HepG2 (cell line): ENCODE measurements at regions not wholly inside any gene's neighbourhood (a gene's known extent, or its start where the extent isn't known, plus 50 kb on each side); places are given as distances from the start of the nearest gene placed in this dataset.

Experiments used
- ATAC-seq: fragments of 200-7000 bp; cut with Tn5 transposase; 3 replicates; pipeline ENCODE4 v1.9.1; 2020; ENCODE audit warnings: mild to moderate bottlenecking, moderate library complexity
- BruUV-seq: library from RNA; stranded (reverse); fragments of 400-500 nt; replicated peaks from 2 replicates; lab custom pipeline; 2021; lab: Mats Ljungman, UMichigan
- CTCF ChIA-PET: fragments of 300-600 bp; formaldehyde crosslinking; extraction: SDS; loops from one replicate; lab custom pipeline; 2021; ENCODE audit warnings: low total read pairs, inconsistent platforms, low intra/inter-chr PET ratio; lab: Yijun Ruan, JAX
- POLR2A ChIA-PET: fragments of 350-600 bp; sonication (Branson Sonifier 250); formaldehyde crosslinking; loops from one replicate; lab custom pipeline; 2020; ENCODE audit warnings: antibody characterized with exemption, inconsistent platforms; lab: Yijun Ruan, JAX
- DNase-seq: peaks from one replicate; pipeline ENCODE4 v3.0.0-alpha.2; 2015; ENCODE audit warnings: low spot score
- FAIRE-seq: peaks from 3 replicates; lab custom pipeline; 2011; peaks lifted over from hg19 to GRCh38; lab: Jason Lieb, UNC
- H2AFZ ChIP-seq: one replicate; pipeline ENCODE4 v1.6.1; 2011; ENCODE audit warnings: low read length, inconsistent platforms
- H3K27ac ChIP-seq: fragments of 300-600 bp; 3 replicates; pipeline ENCODE4 v1.8.0; 2011; ENCODE audit warnings: mixed run types, mild to moderate bottlenecking, mixed read lengths, low read length, inconsistent platforms; ENCODE audit not compliant: insufficient read depth; ENCODE audit errors: extremely low read length
- H3K27me3 ChIP-seq, 2 experiments: fragments of 200-600 bp in 1 of 2; 2 replicates in 1 of 2; 3 replicates in 1 of 2; pipeline versions ENCODE4 v1.6.0 to v1.8.0; 2011; ENCODE audit warnings: low read length in 2 of 2, mild to moderate bottlenecking in 2 of 2, moderate library complexity in 2 of 2, inconsistent platforms in 1 of 2; ENCODE audit not compliant: insufficient read depth in 2 of 2, control insufficient read depth in 1 of 2
- H3K36me3 ChIP-seq, 2 experiments: fragments of 200-600 bp in 1 of 2; replicated peaks in 1 of 2; 2 replicates in 1 of 2; 3 replicates in 1 of 2; pipeline versions ENCODE4 v1.5.1 to v1.8.0; 2011; ENCODE audit warnings: low read length in 2 of 2, inconsistent platforms in 1 of 2; ENCODE audit not compliant: insufficient read depth in 2 of 2, control insufficient read depth in 1 of 2
- H3K4me1 ChIP-seq: 2 replicates; pipeline ENCODE4 v1.5.1; 2012; ENCODE audit warnings: low read length, inconsistent platforms; ENCODE audit not compliant: insufficient read depth
- H3K4me2 ChIP-seq: 2 replicates; pipeline ENCODE4 v1.6.0; 2011; ENCODE audit warnings: low read depth, low read length, inconsistent platforms
- H3K4me3 ChIP-seq, 3 experiments: fragments of 200-600 bp in 1 of 3; sonication (generic), shearing (Covaris generic) in 1 of 3; replicated peaks in 1 of 3; 2 replicates each; pipeline ENCODE4 v1.5.1; 2011 to 2016; ENCODE audit warnings: low read length in 3 of 3, inconsistent platforms in 2 of 3, low read depth in 2 of 3, mild to moderate bottlenecking in 2 of 3, control low read depth in 1 of 3, mixed read lengths in 1 of 3; ENCODE audit not compliant: insufficient read depth in 1 of 3
- H3K79me2 ChIP-seq: one replicate; pipeline ENCODE4 v1.6.1; 2011; ENCODE audit warnings: low read length, inconsistent platforms; ENCODE audit not compliant: insufficient read depth
- H3K9ac ChIP-seq: 2 replicates; pipeline ENCODE4 v1.6.0; 2011; ENCODE audit warnings: mild to moderate bottlenecking, low read depth, low read length, inconsistent platforms; ENCODE audit not compliant: insufficient read depth
- H3K9me3 ChIP-seq: 2 replicates; pipeline ENCODE4 v1.5.1; 2012; ENCODE audit warnings: mild to moderate bottlenecking, low read length
- H4K20me1 ChIP-seq: 2 replicates; pipeline ENCODE4 v1.6.0; 2011; ENCODE audit warnings: inconsistent platforms, mild to moderate bottlenecking, low read length, moderate library complexity; ENCODE audit not compliant: insufficient read depth
- BCLAF1 ChIP-seq: fragments of 450-650 bp; IDR thresholded peaks from 2 replicates; pipeline ENCODE4 v1.6.1; 2017; ENCODE audit warnings: mild to moderate bottlenecking
- NFIC ChIP-seq: IDR thresholded peaks from 2 replicates; pipeline ENCODE4 v1.6.1; 2012; ENCODE audit warnings: mild to moderate bottlenecking, low read length, inconsistent platforms
- NFYB ChIP-seq: sonication (generic); formaldehyde crosslinking; IDR thresholded peaks from 2 replicates; pipeline ENCODE4 v1.4.0; 2020; ENCODE audit warnings: missing genetic modification reagents
- RFX1 ChIP-seq: fragments of 450-650 bp; IDR thresholded peaks from 2 replicates; pipeline ENCODE4 v1.6.1; 2017
- ZBTB7B ChIP-seq: sonication (generic); formaldehyde crosslinking; IDR thresholded peaks from 2 replicates; pipeline ENCODE4 v1.4.0; 2020; ENCODE audit warnings: missing genetic modification reagents
- ZFP82 ChIP-seq: sonication (generic); formaldehyde crosslinking; IDR thresholded peaks from 2 replicates; pipeline ENCODE4 v1.5.1; 2020; ENCODE audit warnings: mild to moderate bottlenecking, missing genetic modification reagents, borderline replicate concordance
- ZNF280D ChIP-seq: sonication (generic); formaldehyde crosslinking; IDR thresholded peaks from 2 replicates; pipeline ENCODE4 v1.5.1; 2020; ENCODE audit warnings: mild to moderate bottlenecking, missing genetic modification reagents
- ZNF7 ChIP-seq: IDR thresholded peaks from 2 replicates; pipeline ENCODE4 v1.6.1; 2016; ENCODE audit warnings: missing biosample characterization, missing genetic modification reagents
- ZNF724P ChIP-seq: sonication (generic); formaldehyde crosslinking; IDR thresholded peaks from 2 replicates; pipeline ENCODE4 v1.8.0; 2022; ENCODE audit warnings: missing genetic modification reagents, borderline replicate concordance
- WGBS: methylation state at CpG from one replicate; pipeline ENCODE4 v1.1.6; 2017; ENCODE audit warnings: low lambda C conversion rate; 5-methylcytosine and 5-hydroxymethylcytosine counted together
- in situ Hi-C: cut with HindIII; loops from 2 replicates; pipeline ENCODE4 v1.10.0; 2017; ENCODE audit warnings: low pct_unique_long_range_greater_than_20kb; ENCODE audit not compliant: extremely low pct_ligation_motif_present
- intact Hi-C: fragments of 100-400 bp; cut with micrococcal nuclease; formaldehyde crosslinking; loops from one replicate; pipeline ENCODE4 v1.10.0; 2022; ENCODE audit not compliant: unreplicated experiment

DNA sequence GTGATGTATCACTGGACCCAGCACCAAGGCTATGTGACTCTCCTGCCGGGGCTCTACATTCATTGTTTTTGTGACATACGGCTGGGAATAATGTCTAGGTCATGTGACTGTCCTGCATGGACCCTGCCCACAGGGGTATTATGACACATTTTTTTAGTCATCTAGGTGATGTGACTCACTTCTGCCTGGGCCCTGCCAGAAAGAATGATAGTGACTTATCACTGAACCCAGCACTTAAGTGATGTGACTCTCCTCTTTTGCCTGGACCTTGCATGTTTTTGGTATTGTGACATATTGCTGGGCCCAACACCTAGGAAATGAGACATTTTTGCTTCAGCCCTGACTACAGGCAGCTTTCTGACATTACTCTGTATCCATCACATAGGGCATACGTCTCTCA, 51.1 kb upstream of the ZNF107 start:
- POLR2A ChIA-PET: no interaction called here
- no TSS peak for BruUV-seq
- H3K27ac ChIP-seq: no peak overlapping the region
- no peaks in the 10 kb centered on the region for H3K79me2 ChIP-seq
- H3K9ac ChIP-seq: no peak overlapping the region
- no peaks in the 10 kb centered on the region for H4K20me1 ChIP-seq
- no peak for DNase-seq
- FAIRE-seq: no peak
- no peaks in the 10 kb centered on the region; the same call in 1 of the 2 replicates for H3K9me3 ChIP-seq
- no peak overlapping the region for H2AFZ ChIP-seq
- no peak overlapping the region for H3K4me2 ChIP-seq
- H3K27me3 ChIP-seq: no peaks in the 10 kb centered on the region
- ATAC-seq: no peak
- intact Hi-C loops: loop anchor here (5.0 kb wide), 2 partner anchors 433 to 1598 kb away; no protein-coding TSS in a partner anchor
- in situ Hi-C loops: loop anchor here (25.0 kb wide), 1 partner anchor 428 kb away; no protein-coding TSS in a partner anchor
- CTCF ChIA-PET: no interaction called here
- no peak overlapping the region for H3K4me3 ChIP-seq
- 4% methylated on average over 3 of the region's 3 CpGs for WGBS
- TF ChIP-seq NFYB (CRISPR knock-in tag) (no peak), BCLAF1 (no peak), ZNF7 (CRISPR knock-in tag) (no peak), NFIC (no peak), ZNF280D (CRISPR knock-in tag) (no peak), ZFP82 (CRISPR knock-in tag) (no peak), ZNF724P (CRISPR knock-in tag) (no peak), RFX1 (no peak), ZBTB7B (no peak)
- H3K4me1 ChIP-seq: no peaks in the 10 kb centered on the region
- H3K36me3 ChIP-seq: no peaks in the 10 kb centered on the region
